GM19351 (cell line): ENCODE measurements at regions not wholly inside any gene's neighbourhood (a gene's known extent, or its start where the extent isn't known, plus 50 kb on each side); places are given as distances from the start of the nearest gene placed in this dataset.

Source experiments
- ATAC-seq: cut with Tn5 transposase; IDR thresholded peaks from one replicate; pipeline ENCODE4 v1.9.1; 2021; ENCODE audit warnings: mild to moderate bottlenecking, moderate library complexity; ENCODE audit not compliant: unreplicated experiment

GRCh38 chr9:97747201-97747965 lies 50.2 kb upstream of the XPA start:
- ATAC-seq: no peak

- ATAC-seq: no peak
Measured at GRCh38 chr9:97748525-97748924, 51.4 kb upstream of the XPA start.

- no peak for ATAC-seq
Measured at GRCh38 chr9:97749928-97750327, 52.8 kb upstream of the XPA start.

GRCh38 chr9:97751531-97751930 lies 54.4 kb upstream of the XPA start:
- no peak for ATAC-seq

GRCh38 chr9:97752274-97752673 lies 55.1 kb upstream of the XPA start:
- ATAC-seq: no peak

GRCh38 chr9:97753364-97753763 lies 56.2 kb upstream of the XPA start:
- ATAC-seq: no peak

- no peak for ATAC-seq
Measured at GRCh38 chr9:97753975-97754374, 56.8 kb upstream of the XPA start.

GRCh38 chr9:97755618-97756267 lies 58.6 kb upstream of the XPA start:
- no peak for ATAC-seq

GRCh38 chr9:97756991-97757390 lies 59.9 kb upstream of the XPA start:
- ATAC-seq: no peak

- no peak for ATAC-seq
Measured at GRCh38 chr9:97758334-97758916, 61.3 kb upstream of the XPA start.

- ATAC-seq: no peak
Measured at GRCh38 chr9:97759581-97760288, 62.6 kb upstream of the XPA start.

- no peak for ATAC-seq
Measured at GRCh38 chr9:97761056-97761598, 64.0 kb upstream of the XPA start.

- ATAC-seq: no peak
Measured at GRCh38 chr9:97761879-97762278, 64.7 kb upstream of the XPA start.

GRCh38 chr9:97763874-97764273 lies 66.7 kb upstream of the XPA start:
- no peak for ATAC-seq

- ATAC-seq: no peak
Measured at GRCh38 chr9:97766092-97766491, 69.0 kb upstream of the XPA start.

- ATAC-seq: no peak
Measured at GRCh38 chr9:97766610-97767009, 69.5 kb upstream of the XPA start.

GRCh38 chr9:97767891-97768290 lies 70.8 kb upstream of the XPA start:
- no peak for ATAC-seq

GRCh38 chr9:97768746-97769145 lies 71.6 kb upstream of the XPA start:
- no peak for ATAC-seq

- no peak for ATAC-seq
Measured at GRCh38 chr9:97769208-97769607, 72.1 kb upstream of the XPA start.

- ATAC-seq: no peak
Measured at GRCh38 chr9:97770808-97771372, 73.8 kb upstream of the XPA start.

- no peak for ATAC-seq
Measured at GRCh38 chr9:97771641-97772040, 74.5 kb upstream of the XPA start.
